ENCODE measurements at regions not wholly inside any gene's neighbourhood (a gene's known extent, or its start where the extent isn't known, plus 50 kb on each side); places are given as distances from the start of the nearest gene placed in this dataset.

GRCh38 chr6:156646496-156646895, 130.7 kb upstream of the ARID1B start:
- ChIA-PET CTCF (no interaction called here), POLR2A (ENCODE audit: unreplicated experiment) (no interaction called here)
- WGBS, 2 experiments (ENCODE audit: extremely low coverage in 2 of 2, insufficient read length in 1 of 2): 70% methylated on average over 3 of the region's 6 CpGs; no CpG with 5 or more reads in 1 of the 2 experiments
- no peak overlapping the region for H2BK15ac ChIP-seq (ENCODE audit: low read depth, low read length)
- H3K56ac ChIP-seq (ENCODE audit: extremely low read depth, insufficient read depth, low read length): no peak overlapping the region
- intact Hi-C loops (cut with micrococcal nuclease) (no loop called here), in situ Hi-C loops (cut with MboI; ENCODE audit: low sequenced_read_pairs) (no loop called here), dilution Hi-C loops (cut with HindIII; ENCODE audit: low sequenced_read_pairs, unreplicated experiment) (no loop called here)
- no peaks in the 10 kb centered on the region for H3K9me1 ChIP-seq (ENCODE audit: insufficient read depth, low read length)
- H2BK120ac ChIP-seq (ENCODE audit: low read depth, low read length): no peak overlapping the region
- H3K18ac ChIP-seq (ENCODE audit: low read depth, low read length): no peak overlapping the region
- no peak overlapping the region for H3K14ac ChIP-seq (replicated peaks; ENCODE audit: low read depth, low read length)
- no peak overlapping the region for H3K4me2 ChIP-seq (ENCODE audit: low read depth, low read length)
- H3K27me3 ChIP-seq (ENCODE audit: control insufficient read depth, insufficient read depth, low read length): peaks cover 4% of the 10 kb centered on the region
- no peaks in the 10 kb centered on the region for H3K79me1 ChIP-seq (ENCODE audit: low read depth in 1 of 2, low read length in 2 of 2)
- peaks cover 2% of the 10 kb centered on the region for H3K9me3 ChIP-seq (ENCODE audit: control insufficient read depth, insufficient read depth, low read length)
- peaks cover 2% of the 10 kb centered on the region; the same call in 1 of the 2 replicates for H3K4me1 ChIP-seq (ENCODE audit: control insufficient read depth, insufficient read depth, low read length)
- no peak overlapping the region for H3K23ac ChIP-seq (ENCODE audit: low read depth, low read length)
- no peak overlapping the region for H3K9ac ChIP-seq (ENCODE audit: low read depth, low read length)
- H4K91ac ChIP-seq (ENCODE audit: insufficient read depth, low read depth, low read length): no peak overlapping the region
- no peak overlapping the region for H3K4ac ChIP-seq (ENCODE audit: low read depth, low read length)
- no peak overlapping the region for H4K5ac ChIP-seq (ENCODE audit: low read depth, low read length)
- H2AK9ac ChIP-seq (replicated peaks; ENCODE audit: low read depth, low read length, poor library complexity): no peak overlapping the region
- DNase-seq: no peak
- no peaks in the 10 kb centered on the region for H4K20me1 ChIP-seq (ENCODE audit: insufficient read depth, low read length)
- H2AFZ ChIP-seq (replicated peaks; ENCODE audit: low read length, poor library complexity): no peak overlapping the region
- H2BK20ac ChIP-seq (ENCODE audit: low read depth, low read length): no peak overlapping the region
- BruUV-seq (replicated peaks): no TSS peak
- H2AK5ac ChIP-seq (ENCODE audit: low read depth, low read length): no peak overlapping the region
- no peak for ATAC-seq (ENCODE audit: low read depth)
- no peaks in the 10 kb centered on the region for H3K36me3 ChIP-seq (ENCODE audit: control insufficient read depth, insufficient read depth, low read length)
- TF ChIP-seq CHD1 (IDR thresholded peaks at IDR 0.05; ENCODE audit: low read depth, low read length) (no peak), SMC3 (IDR thresholded peaks at IDR 0.05; ENCODE audit: low read depth, low read length) (no peak), MAZ (IDR thresholded peaks at IDR 0.05; ENCODE audit: borderline replicate concordance, low read depth, low read length) (no peak), MAFK (IDR thresholded peaks at IDR 0.05; ENCODE audit: low read depth, low read length) (no peak), CEBPB (IDR thresholded peaks at IDR 0.05; ENCODE audit: low read depth, low read length) (no peak), CTCF (conservative IDR thresholded peaks at IDR 0.05; ENCODE audit: low read depth, low read length) (no peak), POLR2A (IDR thresholded peaks at IDR 0.05; ENCODE audit: low read depth, low read length) (no peak)
- no peak overlapping the region for H3K27ac ChIP-seq (ENCODE audit: insufficient read depth, low read length)
- H3K4me3 ChIP-seq (ENCODE audit: insufficient read depth, low read depth, low read length): no peak overlapping the region
- no peak overlapping the region for H2BK5ac ChIP-seq (ENCODE audit: low read depth, low read length, poor library complexity, severe bottlenecking)
- no peak overlapping the region for H4K8ac ChIP-seq (ENCODE audit: low read depth in 2 of 2, low read length in 2 of 2)
